HCT116 (cell line): ENCODE measurements at regions not wholly inside any gene's neighbourhood (a gene's known extent, or its start where the extent isn't known, plus 50 kb on each side); places are given as distances from the start of the nearest gene placed in this dataset.

Experiments used
- ATAC-seq: fragments of 200-7000 bp; cut with Tn5 transposase; 2 replicates; pipeline ENCODE4 v1.9.1; 2020; ENCODE audit warnings: mild to moderate bottlenecking, moderate library complexity
- BruUV-seq: library from RNA; stranded (reverse); fragments of 400-500 nt; replicated peaks from 2 replicates; lab custom pipeline; 2021; lab: Mats Ljungman, UMichigan
- CTCF ChIA-PET: fragments of 300-600 bp; sonication (Branson Sonifier 250); formaldehyde crosslinking; loops from one replicate; lab custom pipeline; 2021; ENCODE audit warnings: antibody characterized with exemption; lab: Charles Lee
- POLR2A ChIA-PET: fragments of 300-600, 350-600 bp; sonication (Branson Sonifier 250); formaldehyde crosslinking; loops from one replicate; lab custom pipeline; 2021; ENCODE audit warnings: antibody characterized with exemption; lab: Charles Lee
- RAD21 ChIA-PET, 2 experiments: fragments of 300-600 bp; sonication (Branson Sonifier 250); formaldehyde crosslinking; loops; one replicate each; lab custom pipeline; 2023; ENCODE audit warnings: low total read pairs in 2 of 2; ENCODE audit not compliant: uncharacterized antibody in 2 of 2, unreplicated experiment in 2 of 2, low non-redundant PET in 1 of 2; lab: Charles Lee
- DNase-seq: peaks from one replicate; pipeline ENCODE4 v3.0.0-alpha.2; 2010; ENCODE audit warnings: low read depth, low spot score
- H2AFZ ChIP-seq: fragments of 200-600 bp; shearing (Covaris generic), sonication (generic); 2 replicates; pipeline ENCODE4 v1.6.1; 2017; ENCODE audit warnings: low read depth, mixed run types, mixed read lengths, antibody characterized with exemption, low read length; ENCODE audit not compliant: poor library complexity, severe bottlenecking
- H3K27ac ChIP-seq: 2 replicates; pipeline ENCODE4 v1.5.1; 2012; ENCODE audit warnings: low read depth, low read length
- H3K27me3 ChIP-seq: fragments of 200-600 bp; sonication (generic); 2 replicates; pipeline ENCODE4 v1.6.1; 2016; ENCODE audit warnings: mixed run types, low read length, mixed read lengths; ENCODE audit not compliant: insufficient read depth
- H3K36me3 ChIP-seq, 2 experiments: fragments of 200-500 bp in 1 of 2; fragments of 200-600 bp in 1 of 2; sonication (Bioruptor generic) in 1 of 2; sonication (generic) in 1 of 2; 2 replicates each; pipeline versions ENCODE4 v1.5.1 to v1.6.1; 2014 to 2016; ENCODE audit warnings: low read length in 2 of 2, inconsistent platforms in 1 of 2, mixed read lengths in 1 of 2, mixed run types in 1 of 2; ENCODE audit not compliant: insufficient read depth in 2 of 2, control insufficient read depth in 1 of 2
- H3K4me1 ChIP-seq, 2 experiments: fragments of 200-600 bp in 1 of 2; sonication (generic) in 1 of 2; 2 replicates each; pipeline versions ENCODE4 v1.5.1 to v1.6.1; 2012 to 2017; ENCODE audit warnings: low read length in 2 of 2, inconsistent platforms in 1 of 2, mild to moderate bottlenecking in 1 of 2, mixed read lengths in 1 of 2, mixed run types in 1 of 2, moderate library complexity in 1 of 2; ENCODE audit not compliant: insufficient read depth in 2 of 2, control insufficient read depth in 1 of 2
- H3K4me2 ChIP-seq: fragments of 200-600 bp; sonication (generic); 2 replicates; pipeline ENCODE4 v1.6.1; 2017; ENCODE audit warnings: mixed run types, low read length, mixed read lengths
- H3K4me3 ChIP-seq, 2 experiments: fragments of 200-600 bp in 1 of 2; sonication (generic) in 1 of 2; replicated peaks in 1 of 2; 2 replicates each; pipeline ENCODE4 v1.5.1; 2011 to 2016; ENCODE audit warnings: low read length in 2 of 2, control low read depth in 1 of 2, low read depth in 1 of 2, mild to moderate bottlenecking in 1 of 2, mixed read lengths in 1 of 2, mixed run types in 1 of 2
- H3K79me2 ChIP-seq: fragments of 200-600 bp; sonication (generic); 2 replicates; pipeline ENCODE4 v1.6.1; 2017; ENCODE audit warnings: mild to moderate bottlenecking, mixed run types, low read length, moderate library complexity, mixed read lengths; ENCODE audit not compliant: insufficient read depth
- H3K9ac ChIP-seq: fragments of 200-600 bp; sonication (generic); 2 replicates; pipeline ENCODE4 v1.6.1; 2016; ENCODE audit warnings: low read length, mixed read lengths
- H3K9me2 ChIP-seq: fragments of 200-600 bp; sonication (generic), shearing (Covaris generic); 2 replicates; pipeline ENCODE4 v1.6.1; 2017; ENCODE audit warnings: mixed run types, mild to moderate bottlenecking, moderate library complexity; ENCODE audit not compliant: insufficient read depth
- H3K9me3 ChIP-seq, 2 experiments: fragments of 200-500 bp in 1 of 2; fragments of 200-600 bp in 1 of 2; sonication (Bioruptor generic) in 1 of 2; sonication (generic) in 1 of 2; 2 replicates each; pipeline ENCODE4 v1.6.1; 2014 to 2017; ENCODE audit warnings: low read length in 2 of 2, mixed read lengths in 2 of 2, inconsistent platforms in 1 of 2, low read depth in 1 of 2, mild to moderate bottlenecking in 1 of 2, mixed run types in 1 of 2, moderate library complexity in 1 of 2; ENCODE audit not compliant: control insufficient read depth in 1 of 2, insufficient read depth in 1 of 2
- H4K20me1 ChIP-seq: fragments of 200-600 bp; sonication (generic), shearing (Covaris generic); 2 replicates; pipeline ENCODE4 v1.6.1; 2017; ENCODE audit warnings: mixed run types, mild to moderate bottlenecking, moderate library complexity; ENCODE audit not compliant: insufficient read depth
- ATF3 ChIP-seq: IDR thresholded peaks from 2 replicates; pipeline ENCODE4 v1.6.1; 2012
- EZH2phosphoT487 ChIP-seq: fragments of 200-600 bp; IDR thresholded peaks from 2 replicates; pipeline ENCODE4 v1.6.1; 2018; ENCODE audit warnings: antibody characterized with exemption, borderline replicate concordance
- SIN3A ChIP-seq: IDR thresholded peaks from 2 replicates; pipeline ENCODE4 v1.6.1; 2012; ENCODE audit warnings: low read depth
- SP1 ChIP-seq: IDR thresholded peaks from 2 replicates; pipeline ENCODE4 v1.6.1; 2012; ENCODE audit warnings: low read depth
- SRF ChIP-seq: IDR thresholded peaks from 2 replicates; pipeline ENCODE4 v1.6.1; 2012; ENCODE audit warnings: low read depth
- YY1 ChIP-seq: IDR thresholded peaks from 2 replicates; pipeline ENCODE4 v1.6.1; 2011; ENCODE audit warnings: low read length, low read depth, moderate library complexity, mild to moderate bottlenecking; ENCODE audit not compliant: insufficient replicate concordance; ENCODE audit errors: extremely low read depth
- ZNF274 ChIP-seq: fragments of 200-500 bp; sonication (Bioruptor generic); IDR thresholded peaks from 2 replicates; pipeline ENCODE4 v1.6.1; 2014; ENCODE audit warnings: mild to moderate bottlenecking, low read depth, low read length, inconsistent platforms
- intact Hi-C: fragments of 100-400 bp; cut with micrococcal nuclease; formaldehyde crosslinking; loops from 2 replicates; pipeline ENCODE4 v1.10.0; 2022
- TF ChIP-seq, protein P1 (sequence below): IDR thresholded peaks from 2 replicates; pipeline ENCODE4 v1.6.1; 2012

DNA sequence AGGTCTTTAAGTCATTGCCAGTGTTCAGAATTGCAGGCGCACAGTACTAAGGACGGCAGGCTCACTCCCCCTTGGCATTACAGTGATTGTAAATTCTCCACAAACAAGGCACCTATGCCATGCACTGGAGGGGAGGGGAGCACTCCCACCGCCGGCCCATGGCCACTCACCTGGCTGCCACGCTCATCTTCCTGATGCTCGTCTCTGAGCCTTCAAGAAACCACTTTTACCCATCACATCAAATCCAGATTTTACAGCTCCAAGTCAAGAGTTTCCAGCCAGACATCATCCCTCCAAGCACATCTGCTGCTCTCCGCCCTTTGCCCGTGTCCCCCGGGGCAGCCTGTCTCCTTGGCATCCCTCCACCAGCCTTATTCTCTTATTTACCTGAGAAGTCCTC is 350.2 kb upstream of the SHH start:
- Histone ChIP-seq H3K27ac (no peak overlapping the region), H3K4me1 (peaks cover 2 to 7% of the 10 kb centered on the region in 2 experiments; a peak in 3 of 4 replicates), H4K20me1 (no peaks in the 10 kb centered on the region), H3K27me3 (no peaks in the 10 kb centered on the region), H3K79me2 (no peaks in the 10 kb centered on the region), H3K9me3 (no peaks in the 10 kb centered on the region), H3K4me2 (no peak overlapping the region), H3K36me3 (no peaks in the 10 kb centered on the region), H2AFZ (no peak overlapping the region), H3K9ac (no peak overlapping the region), H3K9me2 (no peaks in the 10 kb centered on the region), H3K4me3 (no peak overlapping the region)
- intact Hi-C loops, result no loop called here
- BruUV-seq, result no TSS peak
- TF ChIP-seq ZNF274, result no peak
- no peak for TF ChIP-seq SP1
- TF ChIP-seq YY1, result no peak
- no peak for TF ChIP-seq EZH2phosphoT487
- TF ChIP-seq SIN3A, result no peak
- TF ChIP-seq, protein P1, sequence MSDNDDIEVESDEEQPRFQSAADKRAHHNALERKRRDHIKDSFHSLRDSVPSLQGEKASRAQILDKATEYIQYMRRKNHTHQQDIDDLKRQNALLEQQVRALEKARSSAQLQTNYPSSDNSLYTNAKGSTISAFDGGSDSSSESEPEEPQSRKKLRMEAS, result no peak
- ChIA-PET POLR2A (no interaction called here), CTCF (no interaction called here), RAD21 (no interaction called here)
- DNase-seq, result no peak
- ATAC-seq, result no peak

DNA sequence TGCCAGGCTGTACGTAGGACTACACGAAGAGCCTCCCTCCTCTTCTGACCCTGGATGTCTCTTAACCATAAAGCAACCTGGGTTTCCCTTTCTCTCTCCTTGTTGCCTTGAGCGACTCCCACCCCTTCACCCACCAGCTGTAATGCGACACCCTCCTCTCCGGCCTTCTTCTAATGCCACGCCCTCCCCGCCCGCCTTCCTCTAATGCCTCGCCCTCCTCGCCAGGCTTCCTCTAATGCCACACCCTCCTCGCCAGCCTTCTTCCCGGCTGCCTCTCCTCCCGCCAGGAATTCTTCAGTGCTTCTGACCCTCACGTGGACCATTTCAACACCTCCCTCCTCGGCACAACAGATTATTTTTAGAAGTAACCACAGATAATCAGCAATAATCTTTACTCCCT is 348.5 kb upstream of the SHH start:
- ChIA-PET CTCF (no interaction called here), RAD21 (no interaction called here), POLR2A (no interaction called here)
- Histone ChIP-seq H4K20me1 (no peaks in the 10 kb centered on the region), H3K36me3 (no peaks in the 10 kb centered on the region), H3K27ac (no peak overlapping the region), H3K9me3 (no peaks in the 10 kb centered on the region), H3K9ac (no peak overlapping the region), H3K27me3 (no peaks in the 10 kb centered on the region), H3K4me3 (no peak overlapping the region), H2AFZ (peak overlapping the region; percentile 47), H3K79me2 (no peaks in the 10 kb centered on the region), H3K9me2 (no peaks in the 10 kb centered on the region), H3K4me1 (peaks cover 6 to 16% of the 10 kb centered on the region in 2 experiments; a peak in 3 of 4 replicates), H3K4me2 (peak overlapping the region; percentile 42)
- ATAC-seq, result peak; percentile 88
- TF ChIP-seq, protein P1, result peak; percentile 72
- TF ChIP-seq ATF3 (no peak), SRF (no peak)
- peak; percentile 28 for DNase-seq
- intact Hi-C loops, result no loop called here
- BruUV-seq, result no TSS peak
